ENCODE measurements at regions not wholly inside any gene's neighbourhood (a gene's known extent, or its start where the extent isn't known, plus 50 kb on each side); places are given as distances from the start of the nearest gene placed in this dataset.

GRCh38 chr3:106745344-106746168, 631.7 kb upstream of the CCDC54 start:
- peak in 1 of 2 donors; percentile 65 for DNase-seq (ENCODE audit: low read depth in 2 of 2)

- DNase-seq (ENCODE audit: low read depth in 2 of 2) = peak in 1 of 2 donors; percentile 32
These were observed 631.0 kb upstream of the CCDC54 start for GRCh38 chr3:106746286-106746685.

GRCh38 chr3:106748472-106749262, 628.6 kb upstream of the CCDC54 start:
- DNase-seq (ENCODE audit: low read depth in 2 of 2) = no peak

- DNase-seq (ENCODE audit: low read depth in 2 of 2) = no peak
These were observed 627.1 kb upstream of the CCDC54 start for GRCh38 chr3:106750092-106750491.

GRCh38 chr3:106755336-106755735, 621.9 kb upstream of the CCDC54 start:
- no peak for DNase-seq (ENCODE audit: low read depth in 2 of 2)

GRCh38 chr3:106756901-106757300, 620.3 kb upstream of the CCDC54 start:
- DNase-seq (ENCODE audit: low read depth in 2 of 2) = no peak

GRCh38 chr3:106758459-106758858, 618.8 kb upstream of the CCDC54 start:
- DNase-seq (ENCODE audit: low read depth in 2 of 2) = no peak

GRCh38 chr3:106759731-106760130, 617.5 kb upstream of the CCDC54 start:
- no peak for DNase-seq (ENCODE audit: low read depth in 2 of 2)

- DNase-seq (ENCODE audit: low read depth in 2 of 2) = no peak
These were observed 611.9 kb upstream of the CCDC54 start for GRCh38 chr3:106765342-106765741.

- DNase-seq (ENCODE audit: low read depth in 2 of 2) = no peak
These were observed 608.2 kb upstream of the CCDC54 start for GRCh38 chr3:106768941-106769480.

GRCh38 chr3:106773795-106774194, 603.4 kb upstream of the CCDC54 start:
- no peak for DNase-seq (ENCODE audit: low read depth in 2 of 2)

- no peak for DNase-seq (ENCODE audit: low read depth in 2 of 2)
These were observed 594.0 kb upstream of the CCDC54 start for GRCh38 chr3:106783231-106783630.

GRCh38 chr3:106789276-106789675, 588.0 kb upstream of the CCDC54 start:
- no peak for DNase-seq (ENCODE audit: low read depth in 2 of 2)

- no peak for DNase-seq (ENCODE audit: low read depth in 2 of 2)
These were observed 584.5 kb upstream of the CCDC54 start for GRCh38 chr3:106792716-106793115.

- DNase-seq (ENCODE audit: low read depth in 2 of 2) = no peak
These were observed 582.8 kb upstream of the CCDC54 start for GRCh38 chr3:106794442-106794841.

- no peak for DNase-seq (ENCODE audit: low read depth in 2 of 2)
These were observed 581.7 kb upstream of the CCDC54 start for GRCh38 chr3:106795553-106795952.

- no peak for DNase-seq (ENCODE audit: low read depth in 2 of 2)
These were observed 579.8 kb upstream of the CCDC54 start for GRCh38 chr3:106797461-106797860.

- no peak for DNase-seq (ENCODE audit: low read depth in 2 of 2)
These were observed 571.6 kb upstream of the CCDC54 start for GRCh38 chr3:106805625-106806024.

- no peak for DNase-seq (ENCODE audit: low read depth in 2 of 2)
These were observed 570.3 kb upstream of the CCDC54 start for GRCh38 chr3:106806964-106807363.

GRCh38 chr3:106809041-106809440, 568.2 kb upstream of the CCDC54 start:
- no peak for DNase-seq (ENCODE audit: low read depth in 2 of 2)

GRCh38 chr3:106809623-106810299, 567.5 kb upstream of the CCDC54 start:
- DNase-seq (ENCODE audit: low read depth in 2 of 2) = no peak

GRCh38 chr3:106810300-106810875, 566.9 kb upstream of the CCDC54 start:
- DNase-seq (ENCODE audit: low read depth in 2 of 2) = no peak

All from dermis microvascular lymphatic vessel endothelial cell (primary cell).